Endothelial cell of umbilical vein (primary cell): ENCODE measurements at regions not wholly inside any gene's neighbourhood (a gene's known extent, or its start where the extent isn't known, plus 50 kb on each side); places are given as distances from the start of the nearest gene placed in this dataset.

Experiments
- BruUV-seq: library from RNA; stranded (reverse); fragments of 400-500 nt; replicated peaks from 2 replicates; lab custom pipeline; 2021; lab: Mats Ljungman, UMichigan
- CTCF ChIA-PET: fragments of 300-600, 350-600 bp; sonication (Branson Sonifier 250); formaldehyde crosslinking; loops from one replicate; lab custom pipeline; 2021; ENCODE audit warnings: antibody characterized with exemption, inconsistent platforms; lab: Charles Lee
- POLR2A ChIA-PET: fragments of 300-600, 350-600 bp; sonication (Branson Sonifier 250); formaldehyde crosslinking; loops from one replicate; lab custom pipeline; 2021; ENCODE audit warnings: antibody characterized with exemption, inconsistent platforms; lab: Charles Lee
- DNase-seq: peaks from one replicate; pipeline ENCODE4 v3.0.0-alpha.2; 2011; ENCODE audit warnings: low read depth, low spot score
- FAIRE-seq: peaks from 2 replicates; lab custom pipeline; 2011; peaks lifted over from hg19 to GRCh38; lab: Jason Lieb, UNC
- H2AFZ ChIP-seq: 2 replicates; pipeline ENCODE4 v1.6.0; 2012; ENCODE audit warnings: low read depth, low read length, control low read depth, inconsistent platforms
- H3K27ac ChIP-seq: 2 replicates; pipeline ENCODE4 v1.5.1; 2011; ENCODE audit warnings: low read depth, mild to moderate bottlenecking, control low read depth, low read length, moderate library complexity; ENCODE audit not compliant: insufficient read depth
- H3K27me3 ChIP-seq, 2 experiments: 2 replicates each; pipeline versions ENCODE4 v1.6.0 to v1.6.1; 2011; ENCODE audit warnings: low read length in 2 of 2, mixed read lengths in 1 of 2; ENCODE audit not compliant: control insufficient read depth in 2 of 2, insufficient read depth in 2 of 2
- H3K36me3 ChIP-seq, 2 experiments: 2 replicates in 1 of 2; 3 replicates in 1 of 2; pipeline ENCODE4 v1.5.1; 2011; ENCODE audit warnings: low read length in 2 of 2, mild to moderate bottlenecking in 1 of 2, moderate library complexity in 1 of 2; ENCODE audit not compliant: control insufficient read depth in 2 of 2, insufficient read depth in 2 of 2; ENCODE audit errors: extremely low read depth in 1 of 2
- H3K4me1 ChIP-seq: 3 replicates; pipeline ENCODE4 v1.5.1; 2011; ENCODE audit warnings: mild to moderate bottlenecking, low read length; ENCODE audit not compliant: control insufficient read depth, insufficient read depth; ENCODE audit errors: extremely low read depth
- H3K4me2 ChIP-seq: 2 replicates; pipeline ENCODE4 v1.6.1; 2011; ENCODE audit warnings: low read length, control low read depth, mixed read lengths; ENCODE audit not compliant: insufficient read depth
- H3K4me3 ChIP-seq, 3 experiments: fragments of 200-600 bp in 1 of 3; sonication (generic), shearing (Covaris generic) in 1 of 3; replicated peaks in 1 of 3; 2 replicates each; pipeline ENCODE4 v1.5.1; 2011 to 2016; ENCODE audit warnings: control low read depth in 3 of 3, low read length in 3 of 3, mild to moderate bottlenecking in 2 of 3, inconsistent platforms in 1 of 3, low read depth in 1 of 3, moderate library complexity in 1 of 3; ENCODE audit not compliant: insufficient read depth in 1 of 3
- H3K79me2 ChIP-seq: 2 replicates; pipeline ENCODE4 v1.6.0; 2012; ENCODE audit warnings: low read length, inconsistent platforms; ENCODE audit not compliant: control insufficient read depth, insufficient read depth
- H3K9ac ChIP-seq: replicated peaks from 2 replicates; pipeline ENCODE3; 2011; ENCODE audit warnings: low read length, control low read depth; ENCODE audit not compliant: insufficient read depth; ENCODE audit errors: extremely low read depth
- H3K9me1 ChIP-seq: replicated peaks from 3 replicates; pipeline ENCODE4 v1.6.0; 2011; ENCODE audit warnings: mild to moderate bottlenecking, low read length; ENCODE audit not compliant: control insufficient read depth, insufficient read depth; ENCODE audit errors: extremely low read depth
- H3K9me3 ChIP-seq: replicated peaks from 2 replicates; pipeline ENCODE4 v1.5.1; 2012; ENCODE audit warnings: low read length, inconsistent platforms; ENCODE audit not compliant: control insufficient read depth, insufficient read depth
- H4K20me1 ChIP-seq: replicated peaks from 2 replicates; pipeline ENCODE3; 2011; ENCODE audit warnings: mild to moderate bottlenecking, low read length; ENCODE audit not compliant: control insufficient read depth, insufficient read depth; ENCODE audit errors: extremely low read depth
- EZH2 ChIP-seq: IDR thresholded peaks from 2 replicates; pipeline ENCODE4 v1.6.1; 2012; ENCODE audit warnings: borderline replicate concordance, low read depth, mild to moderate bottlenecking, moderate library complexity, low read length, inconsistent platforms; ENCODE audit not compliant: severe bottlenecking
- FOS ChIP-seq: IDR thresholded peaks from 2 replicates; pipeline ENCODE4 v1.6.1; 2011; ENCODE audit warnings: mild to moderate bottlenecking, low read length, moderate library complexity, borderline replicate concordance; ENCODE audit not compliant: insufficient read depth
- GATA2 ChIP-seq: IDR thresholded peaks from 2 replicates; pipeline ENCODE4 v1.7.0; 2011; ENCODE audit warnings: low read depth, mild to moderate bottlenecking, moderate library complexity, mixed read lengths, low read length; ENCODE audit not compliant: insufficient read length, insufficient read depth
- JUN ChIP-seq: IDR thresholded peaks from 2 replicates; pipeline ENCODE4 v1.6.1; 2011; ENCODE audit warnings: borderline replicate concordance, low read depth; ENCODE audit not compliant: insufficient read length, insufficient read depth
- MAX ChIP-seq: IDR thresholded peaks from 2 replicates; pipeline ENCODE4 v1.6.1; 2011; ENCODE audit not compliant: insufficient read depth, insufficient read length
- MYC ChIP-seq: IDR thresholded peaks from one replicate; pipeline ENCODE4 v1.6.1; 2011; ENCODE audit warnings: mild to moderate bottlenecking, low read depth, low read length
- POLR2A ChIP-seq: IDR thresholded peaks from 2 replicates; pipeline ENCODE4 v1.6.1; 2012; ENCODE audit warnings: low read depth, mild to moderate bottlenecking, control low read depth, low read length
- POLR2AphosphoS5 ChIP-seq: IDR thresholded peaks from 2 replicates; pipeline ENCODE4 v1.6.1; 2012; ENCODE audit warnings: low read depth, mild to moderate bottlenecking, control low read depth, low read length, moderate library complexity; ENCODE audit not compliant: insufficient read depth
- dilution Hi-C: fragments of 300-500 bp; cut with MboI; formaldehyde crosslinking; loops from one replicate; pipeline ENCODE4 v1.15.0; 2019; ENCODE audit warnings: low sequenced_read_pairs; ENCODE audit not compliant: extremely low pct_ligation_motif_present
- intact Hi-C: fragments of 100-400 bp; cut with micrococcal nuclease; formaldehyde crosslinking; loops from one replicate; pipeline ENCODE4 v1.10.0; 2022
- TF ChIP-seq, protein P1 (sequence below), 2 donors: IDR thresholded peaks; 1 replicate in 1 of 2; 2 replicates in 1 of 2; pipeline ENCODE4 v1.5.1; 2011; ENCODE audit warnings: low read length in 2 of 2, mild to moderate bottlenecking in 2 of 2, moderate library complexity in 2 of 2, control low read depth in 1 of 2, inconsistent platforms in 1 of 2, low read depth in 1 of 2; ENCODE audit not compliant: insufficient read depth in 1 of 2; ENCODE audit errors: extremely low read depth in 1 of 2

DNA sequence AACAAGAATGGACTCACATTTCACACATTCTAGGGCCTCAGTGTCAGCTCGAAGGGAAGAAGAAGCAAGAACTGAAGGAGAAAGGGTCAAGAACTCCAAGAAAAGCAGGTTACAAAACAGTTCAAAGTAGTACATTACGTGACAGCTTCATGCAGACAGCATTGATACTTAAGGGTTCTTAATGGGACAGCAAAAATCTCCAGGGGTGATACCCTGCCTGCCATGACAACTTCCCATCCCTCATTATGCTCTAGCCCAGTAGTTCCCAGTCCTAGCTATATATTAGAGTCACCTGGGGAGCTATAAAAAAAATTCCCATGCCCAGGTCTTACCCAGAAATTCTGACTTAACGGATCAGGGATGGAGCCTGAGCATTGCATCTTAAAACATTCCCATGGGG is 51.2 kb upstream of the PROX1 start:
- ChIA-PET CTCF (no interaction called here), POLR2A (no interaction called here)
- no peak overlapping the region for H3K4me3 ChIP-seq
- FAIRE-seq (no peak), DNase-seq (no peak)
- H3K36me3 ChIP-seq: no peaks in the 10 kb centered on the region
- TF ChIP-seq MAX (no peak), POLR2A (no peak), EZH2 (no peak), FOS (no peak), POLR2AphosphoS5 (no peak), GATA2 (no peak), JUN (no peak), MYC (no peak)
- TF ChIP-seq, protein P1, sequence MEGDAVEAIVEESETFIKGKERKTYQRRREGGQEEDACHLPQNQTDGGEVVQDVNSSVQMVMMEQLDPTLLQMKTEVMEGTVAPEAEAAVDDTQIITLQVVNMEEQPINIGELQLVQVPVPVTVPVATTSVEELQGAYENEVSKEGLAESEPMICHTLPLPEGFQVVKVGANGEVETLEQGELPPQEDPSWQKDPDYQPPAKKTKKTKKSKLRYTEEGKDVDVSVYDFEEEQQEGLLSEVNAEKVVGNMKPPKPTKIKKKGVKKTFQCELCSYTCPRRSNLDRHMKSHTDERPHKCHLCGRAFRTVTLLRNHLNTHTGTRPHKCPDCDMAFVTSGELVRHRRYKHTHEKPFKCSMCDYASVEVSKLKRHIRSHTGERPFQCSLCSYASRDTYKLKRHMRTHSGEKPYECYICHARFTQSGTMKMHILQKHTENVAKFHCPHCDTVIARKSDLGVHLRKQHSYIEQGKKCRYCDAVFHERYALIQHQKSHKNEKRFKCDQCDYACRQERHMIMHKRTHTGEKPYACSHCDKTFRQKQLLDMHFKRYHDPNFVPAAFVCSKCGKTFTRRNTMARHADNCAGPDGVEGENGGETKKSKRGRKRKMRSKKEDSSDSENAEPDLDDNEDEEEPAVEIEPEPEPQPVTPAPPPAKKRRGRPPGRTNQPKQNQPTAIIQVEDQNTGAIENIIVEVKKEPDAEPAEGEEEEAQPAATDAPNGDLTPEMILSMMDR (IDR thresholded peaks at IDR 0.05; ENCODE audit: extremely low read depth in 1 of 2, insufficient read depth in 1 of 2, low read depth in 1 of 2, low read length in 2 of 2): no peak
- no peaks in the 10 kb centered on the region for H3K79me2 ChIP-seq
- no peak overlapping the region for H3K27ac ChIP-seq
- H3K9ac ChIP-seq: no peak overlapping the region
- H4K20me1 ChIP-seq: no peaks in the 10 kb centered on the region
- H3K4me2 ChIP-seq: no peak overlapping the region
- H3K4me1 ChIP-seq: no peaks in the 10 kb centered on the region
- dilution Hi-C loops (no loop called here), intact Hi-C loops (no loop called here)
- H3K9me3 ChIP-seq: no peaks in the 10 kb centered on the region
- H3K9me1 ChIP-seq: no peaks in the 10 kb centered on the region
- no peak overlapping the region for H2AFZ ChIP-seq
- peaks cover 0 to 2% of the 10 kb centered on the region in 2 experiments for H3K27me3 ChIP-seq
- BruUV-seq: no TSS peak
